Skin of body (tissue), 1 donor: ENCODE measurements at regions not wholly inside any gene's neighbourhood (a gene's known extent, or its start where the extent isn't known, plus 50 kb on each side); places are given as distances from the start of the nearest gene placed in this dataset.
"Not testable (repeated sequence)": the region's sequence is repeated elsewhere in the genome, so short reads cannot be mapped to it uniquely, and the experiment has no call there.

ENCODE experiments used
- DNase-seq: peaks from one replicate; lab custom pipeline; 2025; lab: John Stamatoyannopoulos, UW

DNA sequence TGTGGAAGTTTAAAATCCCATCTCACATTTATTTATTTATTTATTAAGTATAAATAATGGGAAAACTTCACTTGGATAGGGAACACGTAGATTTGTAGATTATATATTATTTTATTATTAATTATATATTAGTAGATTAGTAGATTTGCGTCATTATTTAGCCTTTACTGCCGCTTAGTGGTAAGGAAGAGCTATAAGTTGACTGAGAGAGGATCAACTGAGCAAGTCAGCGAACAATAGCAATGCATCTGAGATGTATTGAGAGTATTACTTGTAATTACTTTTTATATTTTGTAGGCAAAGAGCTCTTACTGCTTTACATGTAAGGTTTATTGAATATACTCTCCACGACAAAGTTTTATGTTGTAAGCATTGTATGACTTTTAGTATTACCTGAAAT, 244.5 kb upstream of the ANKRD30A start:
- DNase-seq: no peak

DNA sequence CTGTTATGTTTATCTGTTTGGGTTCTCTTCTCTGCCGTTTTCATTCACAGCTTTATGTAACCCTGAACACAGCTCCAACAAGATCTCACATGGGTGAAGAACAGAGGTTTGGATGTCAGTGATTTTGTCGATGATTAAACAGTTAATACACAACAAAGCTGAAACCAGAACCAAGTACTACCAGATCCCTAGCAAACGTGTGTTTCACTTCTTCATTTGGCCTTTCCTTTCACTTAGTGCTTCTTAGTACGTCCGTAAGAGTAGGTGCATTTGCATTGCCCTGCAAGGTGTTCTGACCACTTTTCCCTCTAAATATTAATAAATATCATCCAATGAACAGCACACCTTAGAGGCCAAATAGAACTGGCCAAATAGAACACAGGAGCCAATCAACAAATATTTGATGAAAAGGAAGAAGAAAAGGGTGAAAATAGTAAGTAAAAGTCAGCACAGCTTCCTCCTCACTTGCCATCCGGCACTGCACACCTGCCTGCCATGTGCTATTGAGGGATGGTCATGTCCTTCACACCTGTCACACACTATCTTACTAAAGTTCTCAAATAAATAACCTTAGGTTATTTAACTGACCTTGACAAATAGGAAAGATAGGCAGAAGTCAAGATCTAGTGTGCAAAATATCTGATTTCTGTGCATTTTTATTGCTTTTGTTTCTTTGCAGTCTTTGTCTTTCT, 252.6 kb upstream of the ANKRD30A start:
- no peak for DNase-seq

DNA sequence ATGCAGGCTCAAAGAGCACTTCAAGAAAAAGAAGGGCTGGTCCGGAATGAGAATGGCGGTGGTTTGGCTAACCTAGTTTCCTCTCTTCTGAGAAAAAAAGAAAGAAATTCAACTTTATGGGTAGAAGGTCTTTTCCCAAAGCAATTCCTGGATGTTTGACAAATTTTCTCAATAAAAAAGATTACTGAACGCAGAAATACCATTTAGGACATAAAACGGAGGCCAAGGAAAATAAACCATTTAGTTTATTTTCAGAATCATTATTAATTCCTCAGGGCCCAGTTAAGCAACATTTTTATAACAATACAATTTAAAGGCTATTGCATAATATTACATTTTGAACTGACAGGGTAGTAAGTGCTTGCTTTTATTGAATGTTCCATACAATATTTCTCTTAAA, 284.6 kb upstream of the ANKRD30A start:
- no peak for DNase-seq

DNA sequence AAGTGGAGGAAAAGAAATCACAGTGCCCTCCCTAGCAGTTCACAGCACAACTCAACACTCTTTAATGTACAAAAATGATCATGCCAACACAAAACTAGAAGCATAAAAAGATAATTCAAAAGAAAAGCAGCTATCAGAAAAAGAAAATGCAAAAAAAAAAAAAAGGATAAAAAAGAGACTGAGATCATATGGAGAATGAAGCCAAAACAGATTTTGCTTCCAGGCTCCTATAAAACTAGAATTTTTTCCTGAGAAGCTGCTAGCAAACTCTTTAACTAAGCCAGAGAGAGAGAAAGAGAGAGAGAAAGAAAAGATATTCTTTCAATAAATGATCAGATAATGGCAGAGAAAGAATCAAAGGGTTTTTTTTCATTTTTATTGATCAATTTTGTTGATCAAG, 288.0 kb upstream of the ANKRD30A start:
- no peak for DNase-seq

DNA sequence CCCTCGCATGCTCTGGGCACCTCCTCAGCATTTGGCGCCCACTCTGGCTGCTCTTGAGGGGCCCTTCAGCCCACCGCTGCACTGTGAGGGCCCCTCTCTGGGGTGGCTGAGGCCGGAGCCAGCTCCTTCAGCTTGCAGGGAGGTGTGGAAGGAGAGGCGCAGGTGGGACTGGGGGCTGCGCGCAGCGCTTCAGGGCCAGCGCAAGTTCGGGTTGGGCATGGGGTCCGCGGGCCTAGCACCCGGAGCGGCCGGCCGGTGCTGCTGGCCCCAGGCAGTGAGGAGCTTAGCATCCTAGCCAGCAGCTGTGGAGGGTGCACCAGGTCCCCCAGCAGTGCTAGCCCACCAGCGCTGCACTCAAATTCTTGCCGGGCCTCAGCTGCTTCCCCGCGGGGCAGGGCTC, 305.6 kb upstream of the ANKRD30A start:
- DNase-seq: no peak

DNA sequence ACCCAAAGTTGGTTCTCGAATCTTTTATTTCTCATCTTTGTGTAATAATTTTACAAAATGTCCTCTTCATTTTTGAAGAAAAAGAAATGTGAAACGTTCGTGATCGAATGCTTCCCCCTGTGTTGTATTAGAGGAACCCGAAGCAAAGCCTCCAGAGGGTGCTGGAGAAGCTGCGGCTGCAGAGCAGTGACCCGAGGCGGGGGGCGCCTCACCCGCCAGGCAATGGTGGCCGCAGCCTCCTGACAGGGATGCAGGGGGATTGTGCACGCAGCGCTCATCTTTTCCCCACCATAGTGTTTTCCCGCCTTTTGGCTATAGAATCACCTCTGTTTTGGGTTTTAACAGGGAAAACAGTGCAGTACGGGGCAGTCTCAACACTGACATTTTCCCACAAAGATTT, 307.5 kb upstream of the ANKRD30A start:
- DNase-seq: no peak

DNA sequence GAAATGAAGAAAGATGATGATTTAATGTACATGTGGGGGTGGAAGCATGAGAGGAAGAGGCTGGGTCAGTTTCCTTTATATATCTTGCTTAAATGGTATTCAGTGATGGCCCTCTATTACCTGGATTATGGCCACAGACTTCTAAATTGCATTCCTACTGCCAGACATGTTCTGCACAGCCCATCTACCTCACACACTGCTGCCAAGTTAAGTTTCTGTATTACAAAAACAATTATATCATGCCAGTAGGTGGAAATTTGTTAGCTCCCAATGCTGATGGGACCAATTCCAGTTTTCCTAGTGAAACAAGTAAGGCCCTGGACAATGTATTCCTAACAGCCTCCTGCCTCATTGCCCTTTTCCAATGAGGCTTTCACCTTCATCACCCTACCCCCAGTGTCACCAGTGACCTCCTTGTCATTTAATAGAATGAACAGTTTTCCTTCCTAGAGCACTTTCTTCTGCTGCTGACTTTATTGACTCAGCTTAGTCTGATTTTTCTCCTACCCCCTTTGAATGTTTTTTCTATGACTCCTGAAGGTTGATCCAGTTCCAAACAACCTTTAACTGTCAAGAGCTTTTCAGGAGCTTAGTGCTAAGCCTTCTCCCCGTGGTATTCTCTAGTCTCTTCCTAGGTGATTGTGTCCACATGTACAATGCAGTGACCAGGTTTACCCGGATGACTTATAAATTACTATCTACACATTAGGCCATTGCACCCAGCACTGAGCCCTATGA, 316.6 kb upstream of the ANKRD30A start:
- DNase-seq: no peak

DNA sequence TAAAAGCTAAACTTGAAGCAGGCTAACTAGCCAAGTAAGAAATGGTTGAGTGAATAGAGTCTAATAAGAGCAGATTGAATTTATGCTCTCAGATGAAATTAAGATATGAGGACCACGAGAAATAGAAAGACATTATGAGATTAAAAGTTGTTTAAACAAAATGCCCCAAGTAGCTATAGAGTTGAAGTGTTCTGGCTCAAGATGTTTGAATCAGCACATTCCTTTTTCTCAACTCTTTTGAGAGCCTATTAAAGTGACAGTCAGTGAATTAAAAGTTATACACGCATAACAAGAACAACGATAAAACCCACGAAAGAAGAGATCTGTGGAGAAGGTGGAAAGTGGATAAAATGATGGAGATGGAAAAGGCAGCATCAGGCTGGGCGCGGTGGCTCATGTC, 322.2 kb upstream of the ANKRD30A start:
- DNase-seq: no peak

DNA sequence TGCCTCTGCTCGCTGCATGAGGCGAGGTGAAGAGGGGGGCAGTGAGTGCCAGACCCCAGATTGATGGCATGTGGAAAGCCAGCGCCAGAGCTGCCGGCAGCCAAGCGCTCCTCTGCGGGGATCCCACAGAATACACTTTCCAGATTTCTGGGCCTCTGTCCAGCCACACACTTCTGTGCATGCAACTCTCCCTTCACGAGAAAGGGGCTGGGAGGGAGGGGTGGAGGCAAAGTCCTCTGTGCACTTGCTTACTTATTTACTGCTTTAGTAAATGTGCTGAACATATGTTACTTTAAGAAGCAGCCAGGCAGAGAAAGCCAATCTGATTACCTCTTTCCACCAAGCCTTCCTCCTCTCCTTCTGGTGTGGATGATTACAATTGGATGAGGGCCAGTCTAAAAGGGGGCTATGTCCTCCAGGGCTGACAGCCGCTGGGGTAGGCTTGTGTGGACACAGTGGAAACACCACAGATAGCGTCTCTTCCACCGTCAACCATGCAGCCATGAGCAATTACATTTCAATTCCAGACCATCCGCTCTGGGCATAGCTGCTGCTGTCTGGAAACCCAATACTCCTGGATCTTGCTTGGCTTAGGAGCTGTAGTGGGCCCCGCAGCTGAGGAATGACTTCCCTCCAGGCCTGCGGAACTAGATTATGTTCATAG, 322.8 kb upstream of the ANKRD30A start:
- DNase-seq: peak; percentile 92

DNA sequence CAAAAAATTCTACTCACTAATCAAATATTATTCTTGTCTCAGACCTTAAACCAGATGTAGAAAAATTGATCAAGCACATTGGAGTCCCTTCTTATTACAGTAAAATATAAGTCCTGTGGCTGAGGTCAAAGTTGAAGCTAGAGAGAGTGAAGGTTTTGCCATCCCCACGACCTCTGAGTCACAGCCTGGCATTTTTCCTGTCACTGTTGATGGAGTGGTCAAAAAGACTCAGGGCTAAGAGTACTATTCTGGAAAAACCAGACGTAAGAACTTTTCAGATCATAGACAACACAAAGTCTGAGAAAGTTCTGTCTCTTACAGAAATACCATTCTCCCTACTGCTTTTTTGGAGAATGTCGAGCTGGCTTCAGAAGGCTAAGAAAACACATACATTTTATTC, 323.7 kb upstream of the ANKRD30A start:
- DNase-seq: no peak

DNA sequence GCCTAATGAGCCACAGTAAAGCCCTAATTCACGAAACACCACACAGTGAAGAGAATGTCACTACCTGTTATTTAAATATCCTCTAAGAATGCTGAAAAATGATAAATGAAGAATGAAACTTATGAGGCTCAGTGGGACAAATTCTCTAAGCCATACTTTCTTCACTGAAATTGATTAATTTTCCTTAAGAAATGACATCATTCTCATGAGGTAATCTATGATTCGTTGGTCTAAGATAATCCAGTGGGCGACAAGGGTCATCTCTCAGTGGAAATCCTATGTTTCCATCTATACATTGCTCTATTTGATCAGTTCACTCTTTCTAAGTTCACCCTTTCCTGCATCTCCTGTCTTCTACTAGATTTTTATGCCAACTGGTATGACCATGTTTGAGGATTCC, 330.4 kb upstream of the ANKRD30A start:
- no peak for DNase-seq

DNA sequence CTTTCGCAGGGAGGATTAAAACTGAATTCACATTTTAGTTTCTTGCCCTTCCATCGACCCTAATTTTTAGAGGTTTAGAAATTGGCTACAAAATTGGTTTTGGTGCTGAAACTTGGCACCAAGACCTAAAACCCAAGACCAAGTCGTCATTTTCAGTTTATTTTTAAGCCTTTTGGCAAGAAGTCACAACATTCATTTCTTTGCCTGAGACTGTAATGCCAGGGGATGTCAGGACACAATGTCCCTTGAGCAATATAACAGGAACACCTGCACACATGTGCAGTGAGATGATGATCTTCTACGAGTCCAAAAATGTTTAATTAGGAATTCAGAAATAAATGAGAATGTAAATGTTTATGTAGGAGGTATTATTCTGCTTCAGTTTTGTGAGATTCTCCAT, 335.4 kb upstream of the ANKRD30A start:
- no peak for DNase-seq

DNA sequence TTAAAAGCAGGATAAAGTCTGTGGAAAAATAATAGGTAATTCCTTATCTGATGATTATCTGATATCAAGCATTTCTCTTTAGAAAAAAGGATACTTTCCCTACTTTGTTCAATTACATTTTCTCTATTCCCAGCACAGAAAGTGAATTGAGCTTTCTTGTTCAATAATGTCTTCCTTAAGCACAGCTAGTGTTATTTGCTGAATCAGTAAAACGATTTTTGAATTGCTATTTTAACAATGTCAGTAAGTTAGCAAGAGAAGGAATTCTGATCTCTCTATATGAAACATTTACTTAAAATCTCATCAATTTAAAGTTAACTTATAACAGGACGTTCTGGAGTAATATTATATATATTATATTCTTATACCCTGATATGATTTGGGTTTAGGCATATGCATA, 337.2 kb upstream of the ANKRD30A start:
- DNase-seq: no peak

DNA sequence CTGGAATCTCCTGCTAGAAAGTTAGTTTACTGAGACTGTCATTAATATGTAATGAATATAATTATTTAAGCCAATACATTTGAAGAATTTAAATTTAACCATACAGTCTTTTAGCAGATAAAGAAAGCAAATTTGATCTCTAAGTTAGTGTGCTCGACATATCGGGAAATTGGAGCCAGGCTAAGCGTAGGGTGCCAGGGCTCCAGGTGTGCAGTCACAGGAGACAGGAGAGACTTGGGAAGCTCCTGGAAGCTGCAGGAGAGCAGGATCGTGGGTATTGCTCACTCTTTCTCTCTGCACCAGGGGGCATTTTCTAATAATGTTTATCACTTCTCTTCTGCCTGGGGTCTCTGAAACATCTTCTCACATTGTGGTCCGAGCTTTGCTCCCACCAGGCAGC, 342.0 kb upstream of the ANKRD30A start:
- no peak for DNase-seq

DNA sequence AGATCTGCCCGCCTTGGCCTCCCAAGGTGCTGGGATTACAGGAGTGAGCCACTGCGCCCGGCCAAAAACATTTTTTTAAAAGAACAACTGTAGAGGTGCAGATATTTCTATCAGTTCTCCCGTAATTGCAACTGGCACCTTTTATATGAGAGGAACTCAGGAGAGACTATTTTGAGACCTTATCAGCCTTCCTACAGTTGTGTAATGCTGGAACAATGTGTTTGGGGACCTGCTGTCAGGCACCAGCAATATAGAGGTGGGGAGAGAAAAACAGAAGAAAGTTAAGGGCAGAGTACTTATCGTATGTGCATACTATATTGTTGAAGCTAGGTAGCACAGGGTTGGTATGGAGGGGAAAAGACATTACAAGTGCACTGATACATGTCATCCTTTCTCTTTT, 343.8 kb upstream of the ANKRD30A start:
- DNase-seq: no peak

DNA sequence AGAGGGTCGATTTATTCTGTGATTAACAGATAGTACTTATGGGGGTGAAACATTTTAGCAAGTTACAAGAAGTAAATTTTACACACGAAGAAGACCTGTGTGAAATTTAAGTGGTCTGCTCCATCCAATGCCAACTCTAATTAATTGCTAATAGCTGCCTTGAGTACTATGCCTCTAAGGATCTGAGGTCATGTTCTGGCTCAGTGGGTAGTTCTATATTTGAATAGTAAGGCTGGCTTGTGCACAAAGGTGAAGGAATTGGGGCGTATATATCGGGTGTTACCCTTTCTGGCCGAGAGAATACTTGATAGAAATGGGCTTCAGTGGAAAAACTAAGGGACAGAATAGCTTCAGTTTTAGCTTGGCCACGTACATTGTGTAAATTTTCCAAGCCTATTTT, 345.2 kb upstream of the ANKRD30A start:
- no peak for DNase-seq

DNA sequence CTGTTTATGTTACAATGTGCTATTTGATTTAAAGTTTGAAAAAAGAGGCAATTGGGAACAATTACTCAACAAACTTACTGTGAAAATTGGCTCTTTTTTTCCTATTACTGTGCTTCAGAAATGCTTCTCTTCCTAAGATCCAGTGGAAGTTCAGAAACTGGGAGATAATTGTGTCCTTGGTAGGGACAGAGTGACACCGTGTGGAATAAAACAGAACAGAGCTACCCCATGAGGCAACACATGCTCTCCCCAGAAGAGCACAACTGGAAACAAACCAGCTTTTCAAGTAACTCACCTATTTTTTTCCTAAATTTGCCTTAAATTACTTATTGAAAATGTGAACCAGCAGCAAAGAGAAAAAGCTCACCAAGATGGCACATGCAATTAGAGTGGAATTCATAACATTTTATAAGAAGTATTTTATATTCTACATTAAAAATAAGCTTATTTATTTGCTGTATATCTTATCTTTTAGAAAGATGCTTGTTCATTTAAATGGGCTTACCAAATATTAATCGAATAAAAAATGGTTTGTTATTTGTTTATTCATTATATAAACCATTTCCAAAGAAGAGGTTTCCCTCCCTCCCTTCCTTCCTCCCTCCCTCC, 346.1 kb upstream of the ANKRD30A start:
- peak; percentile 83 for DNase-seq

DNA sequence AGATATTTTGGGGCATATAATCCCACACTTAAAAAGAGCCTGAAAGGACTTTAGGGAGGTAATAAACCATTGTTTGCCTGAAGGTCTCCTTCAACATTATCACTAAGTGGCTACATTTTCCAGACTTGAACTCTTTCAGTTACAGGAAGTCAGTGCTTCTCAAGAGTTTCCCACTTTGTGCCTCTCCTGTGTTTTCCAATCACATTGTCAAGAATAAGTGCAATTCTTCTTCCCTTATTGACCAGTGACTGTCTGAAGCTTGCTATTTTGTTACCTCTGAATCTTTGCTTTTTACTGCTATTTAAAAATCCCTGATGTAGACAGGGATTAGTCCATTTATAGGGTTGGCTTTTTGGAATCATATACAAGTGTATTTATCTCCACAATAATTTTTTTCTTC, 346.7 kb upstream of the ANKRD30A start:
- DNase-seq: peak; percentile 3

DNA sequence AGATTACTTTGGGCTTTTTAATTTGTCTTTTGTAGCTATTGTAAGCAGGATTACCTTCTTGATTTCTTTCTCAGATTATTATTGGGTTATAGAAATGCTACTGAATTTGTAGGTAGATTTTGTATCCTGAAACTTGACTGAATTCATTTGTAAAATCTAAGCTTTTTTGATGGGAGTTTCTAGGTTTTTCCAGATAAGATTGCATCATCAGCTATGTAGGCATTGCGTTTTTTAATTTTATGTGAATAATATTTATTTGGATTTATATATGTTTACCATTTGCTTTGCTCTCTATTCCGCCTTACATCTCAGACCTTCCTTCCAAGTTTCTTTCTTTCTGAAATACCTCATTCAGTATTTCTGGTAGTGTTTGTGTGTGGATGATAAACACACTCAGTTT, 351.7 kb upstream of the ANKRD30A start:
- DNase-seq: no peak

DNA sequence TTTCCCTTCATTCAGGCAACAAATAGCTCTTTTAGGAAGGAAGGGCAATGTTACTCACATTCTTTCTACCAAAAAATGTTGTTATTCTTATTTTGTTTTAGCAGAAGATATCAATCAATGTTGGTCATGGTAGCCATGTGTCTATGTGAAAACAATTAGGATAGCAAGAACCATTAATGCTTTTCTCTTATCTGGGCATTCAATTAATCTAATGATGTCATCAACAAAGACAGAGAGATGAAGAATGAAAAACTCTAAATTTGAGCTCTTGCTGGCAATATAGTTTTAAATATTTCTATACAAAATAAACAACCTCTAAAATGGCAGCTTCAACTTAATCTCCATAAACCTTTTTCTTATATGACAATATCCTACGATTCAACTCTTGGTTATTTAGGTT, 353.7 kb upstream of the ANKRD30A start:
- no peak for DNase-seq

DNA sequence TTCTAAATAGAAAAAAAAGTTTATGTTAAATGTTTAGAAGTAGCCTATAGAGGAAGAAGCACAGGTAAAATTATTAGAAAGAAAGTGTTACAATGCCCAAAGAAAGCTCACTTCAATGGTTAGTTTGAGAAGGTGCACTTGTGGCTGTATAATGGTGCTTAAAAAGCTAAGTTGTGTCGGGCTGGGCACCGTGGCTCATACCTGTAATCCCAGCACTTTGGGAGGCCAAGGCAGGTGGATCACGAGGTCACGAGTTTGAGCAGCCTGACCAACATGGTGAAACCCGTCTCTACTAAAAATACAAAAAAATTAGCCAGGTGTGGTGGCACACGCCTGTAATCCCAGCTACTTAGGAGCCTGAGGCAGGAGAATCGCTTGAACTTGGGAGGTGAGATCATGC, 355.7 kb upstream of the ANKRD30A start:
- not testable (repeated sequence) for DNase-seq

DNA sequence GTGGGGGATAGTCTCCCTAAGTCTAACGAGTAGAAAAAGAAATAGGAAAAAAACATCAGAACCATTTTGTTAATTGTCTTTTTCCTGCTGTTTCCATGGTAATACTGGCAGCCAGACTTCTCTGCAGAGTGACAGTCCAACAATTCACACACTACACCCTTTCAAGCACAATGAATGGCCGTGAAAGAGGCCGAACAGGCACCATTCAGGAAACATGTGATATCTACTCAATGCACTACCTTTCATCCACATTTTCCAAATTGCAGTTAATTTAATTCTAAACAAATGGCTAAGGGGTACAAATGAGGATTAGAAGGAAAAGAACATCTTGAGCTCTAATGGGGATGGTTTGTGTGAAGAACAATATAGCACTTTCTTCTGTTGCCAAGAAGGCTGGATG, 358.5 kb upstream of the ANKRD30A start:
- DNase-seq: no peak
